ENCODE measurements at regions not wholly inside any gene's neighbourhood (a gene's known extent, or its start where the extent isn't known, plus 50 kb on each side); places are given as distances from the start of the nearest gene placed in this dataset.

- TF ChIP-seq CTCF (IDR thresholded peaks at IDR 0.05; ENCODE audit: low read depth, low read length) (no peak), MAX (IDR thresholded peaks at IDR 0.05; ENCODE audit: low read depth, low read length) (no peak)
Measured at GRCh38 chr12:43112101-43112920, 439.7 kb downstream of the ADAMTS20 start.
